Progenitor cell of endocrine pancreas (in vitro differentiated cells): ENCODE measurements at regions not wholly inside any gene's neighbourhood (a gene's known extent, or its start where the extent isn't known, plus 50 kb on each side); places are given as distances from the start of the nearest gene placed in this dataset.

Experiments
- DNase-seq: peaks from one replicate; pipeline ENCODE4 v3.0.0; 2021; ENCODE audit warnings: low spot score; ENCODE audit not compliant: unreplicated experiment
- H3K27ac Mint-ChIP-seq: 2 replicates; pipeline ENCODE4 v1.8.0; 2021; ENCODE audit warnings: mild to moderate bottlenecking, moderate library complexity, mixed read lengths
- H3K27me3 Mint-ChIP-seq: 2 replicates; pipeline ENCODE4 v1.8.0; 2021; ENCODE audit warnings: mixed read lengths
- H3K36me3 Mint-ChIP-seq: 2 replicates; pipeline ENCODE4 v1.8.0; 2022; ENCODE audit warnings: mixed read lengths; ENCODE audit not compliant: insufficient read depth
- H3K4me1 Mint-ChIP-seq: 2 replicates; pipeline ENCODE4 v1.8.0; 2021; ENCODE audit warnings: low read depth, mixed read lengths
- H3K4me3 Mint-ChIP-seq: 2 replicates; pipeline ENCODE4 v1.8.0; 2021; ENCODE audit warnings: low read depth, mild to moderate bottlenecking, moderate library complexity, mixed read lengths
- H3K9me3 Mint-ChIP-seq: 2 replicates; pipeline ENCODE4 v1.8.0; 2021; ENCODE audit warnings: low read depth, mixed read lengths
- TF ChIP-seq, protein P1 (sequence below): fragments of 200-600 bp; sonication (generic); IDR thresholded peaks from one replicate; pipeline ENCODE4 v1.5.0; 2021; ENCODE audit warnings: antibody characterized with exemption, mild to moderate bottlenecking; ENCODE audit not compliant: unreplicated experiment

- Mint-ChIP-seq H3K4me1 (no peaks in the 10 kb centered on the region), H3K27ac (no peak overlapping the region), H3K9me3 (peaks cover 10% of the 10 kb centered on the region), H3K4me3 (no peak overlapping the region), H3K27me3 (peaks cover 4% of the 10 kb centered on the region), H3K36me3 (peaks cover 1% of the 10 kb centered on the region)
- DNase-seq, result no peak
- TF ChIP-seq, protein P1, sequence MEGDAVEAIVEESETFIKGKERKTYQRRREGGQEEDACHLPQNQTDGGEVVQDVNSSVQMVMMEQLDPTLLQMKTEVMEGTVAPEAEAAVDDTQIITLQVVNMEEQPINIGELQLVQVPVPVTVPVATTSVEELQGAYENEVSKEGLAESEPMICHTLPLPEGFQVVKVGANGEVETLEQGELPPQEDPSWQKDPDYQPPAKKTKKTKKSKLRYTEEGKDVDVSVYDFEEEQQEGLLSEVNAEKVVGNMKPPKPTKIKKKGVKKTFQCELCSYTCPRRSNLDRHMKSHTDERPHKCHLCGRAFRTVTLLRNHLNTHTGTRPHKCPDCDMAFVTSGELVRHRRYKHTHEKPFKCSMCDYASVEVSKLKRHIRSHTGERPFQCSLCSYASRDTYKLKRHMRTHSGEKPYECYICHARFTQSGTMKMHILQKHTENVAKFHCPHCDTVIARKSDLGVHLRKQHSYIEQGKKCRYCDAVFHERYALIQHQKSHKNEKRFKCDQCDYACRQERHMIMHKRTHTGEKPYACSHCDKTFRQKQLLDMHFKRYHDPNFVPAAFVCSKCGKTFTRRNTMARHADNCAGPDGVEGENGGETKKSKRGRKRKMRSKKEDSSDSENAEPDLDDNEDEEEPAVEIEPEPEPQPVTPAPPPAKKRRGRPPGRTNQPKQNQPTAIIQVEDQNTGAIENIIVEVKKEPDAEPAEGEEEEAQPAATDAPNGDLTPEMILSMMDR, result no peak
Observed at GRCh38 chr2:239616729-239617128, 215.9 kb upstream of the HDAC4 start.

DNA sequence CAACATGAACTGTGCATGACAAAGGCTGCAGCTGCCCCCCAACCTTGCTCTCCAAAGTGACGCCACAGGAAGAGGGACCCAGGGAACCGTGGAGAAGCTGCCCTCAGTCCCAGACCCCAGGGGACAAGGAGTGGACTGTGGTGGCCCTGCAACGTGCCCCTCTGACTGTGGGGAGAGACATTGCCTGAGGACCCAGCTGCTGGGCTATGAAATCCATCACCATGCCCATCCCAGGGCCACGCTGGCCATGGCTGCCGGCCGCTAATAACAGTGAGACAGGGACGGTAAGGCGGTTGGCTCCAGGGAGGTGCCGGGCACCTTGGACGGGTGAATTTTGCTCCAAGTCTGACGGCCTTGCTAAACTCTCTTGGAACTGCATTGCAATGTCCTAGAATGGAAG lies 211.3 kb upstream of the HDAC4 start:
- Mint-ChIP-seq H3K27me3 (peaks cover 20% of the 10 kb centered on the region), H3K4me3 (no peak overlapping the region), H3K9me3 (peaks cover 4% of the 10 kb centered on the region), H3K4me1 (no peaks in the 10 kb centered on the region), H3K36me3 (no peaks in the 10 kb centered on the region), H3K27ac (no peak overlapping the region)
- TF ChIP-seq, protein P1, result no peak
- DNase-seq, result no peak

GRCh38 chr2:239611222-239611795 lies 210.5 kb upstream of the HDAC4 start:
- Mint-ChIP-seq H3K27me3 (peaks cover 20% of the 10 kb centered on the region), H3K9me3 (no peaks in the 10 kb centered on the region), H3K27ac (no peak overlapping the region), H3K36me3 (no peaks in the 10 kb centered on the region), H3K4me3 (no peak overlapping the region), H3K4me1 (no peaks in the 10 kb centered on the region)
- TF ChIP-seq, protein P1, result no peak
- DNase-seq, result no peak

GRCh38 chr2:239610457-239611221 lies 209.8 kb upstream of the HDAC4 start:
- H3K4me3 Mint-ChIP-seq, result no peak overlapping the region
- no peaks in the 10 kb centered on the region for H3K36me3 Mint-ChIP-seq
- H3K9me3 Mint-ChIP-seq, result no peaks in the 10 kb centered on the region
- no peaks in the 10 kb centered on the region for H3K4me1 Mint-ChIP-seq
- no peak overlapping the region for H3K27ac Mint-ChIP-seq
- H3K27me3 Mint-ChIP-seq, result peaks cover 23% of the 10 kb centered on the region
- DNase-seq, result no peak
- TF ChIP-seq, protein P1, result no peak

GRCh38 chr2:239609607-239610310 lies 208.9 kb upstream of the HDAC4 start:
- TF ChIP-seq, protein P1, result no peak
- Mint-ChIP-seq H3K27ac (no peak overlapping the region), H3K27me3 (peaks cover 23% of the 10 kb centered on the region), H3K36me3 (no peaks in the 10 kb centered on the region), H3K9me3 (no peaks in the 10 kb centered on the region), H3K4me1 (no peaks in the 10 kb centered on the region), H3K4me3 (no peak overlapping the region)
- DNase-seq, result no peak
